ENCODE measurements at regions not wholly inside any gene's neighbourhood (a gene's known extent, or its start where the extent isn't known, plus 50 kb on each side); places are given as distances from the start of the nearest gene placed in this dataset.

DNA sequence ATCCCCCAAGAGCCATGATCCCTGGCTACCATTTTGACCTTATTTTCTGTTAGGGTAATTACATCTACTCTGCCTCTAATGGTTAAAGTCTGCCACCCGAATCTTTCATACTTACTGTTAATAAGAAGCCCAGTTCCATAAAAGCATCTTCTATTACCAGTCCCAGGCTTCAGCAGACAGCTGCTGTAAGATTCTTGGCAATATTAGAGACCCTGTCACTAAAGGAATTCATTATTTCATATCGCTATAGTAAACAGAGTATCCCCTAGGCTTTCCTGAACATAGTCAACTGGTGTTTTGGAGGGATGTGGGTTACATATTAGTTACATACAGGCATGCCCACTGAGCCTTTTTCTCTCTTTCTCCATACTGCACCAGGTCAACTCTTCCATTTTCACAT, 608.7 kb upstream of the SEMA6A start:
- Histone ChIP-seq H3K4me3 (no peak overlapping the region), H3K27ac (replicated peaks) (no peak overlapping the region), H3K27me3 (ENCODE audit: low read depth) (no peaks in the 10 kb centered on the region), H3K4me1 (no peaks in the 10 kb centered on the region), H3K9me3 (replicated peaks) (no peaks in the 10 kb centered on the region), H3K36me3 (no peaks in the 10 kb centered on the region)
- intact Hi-C loops (cut with micrococcal nuclease) = no loop called here
- no peak for DNase-seq
- TF ChIP-seq, protein P1, sequence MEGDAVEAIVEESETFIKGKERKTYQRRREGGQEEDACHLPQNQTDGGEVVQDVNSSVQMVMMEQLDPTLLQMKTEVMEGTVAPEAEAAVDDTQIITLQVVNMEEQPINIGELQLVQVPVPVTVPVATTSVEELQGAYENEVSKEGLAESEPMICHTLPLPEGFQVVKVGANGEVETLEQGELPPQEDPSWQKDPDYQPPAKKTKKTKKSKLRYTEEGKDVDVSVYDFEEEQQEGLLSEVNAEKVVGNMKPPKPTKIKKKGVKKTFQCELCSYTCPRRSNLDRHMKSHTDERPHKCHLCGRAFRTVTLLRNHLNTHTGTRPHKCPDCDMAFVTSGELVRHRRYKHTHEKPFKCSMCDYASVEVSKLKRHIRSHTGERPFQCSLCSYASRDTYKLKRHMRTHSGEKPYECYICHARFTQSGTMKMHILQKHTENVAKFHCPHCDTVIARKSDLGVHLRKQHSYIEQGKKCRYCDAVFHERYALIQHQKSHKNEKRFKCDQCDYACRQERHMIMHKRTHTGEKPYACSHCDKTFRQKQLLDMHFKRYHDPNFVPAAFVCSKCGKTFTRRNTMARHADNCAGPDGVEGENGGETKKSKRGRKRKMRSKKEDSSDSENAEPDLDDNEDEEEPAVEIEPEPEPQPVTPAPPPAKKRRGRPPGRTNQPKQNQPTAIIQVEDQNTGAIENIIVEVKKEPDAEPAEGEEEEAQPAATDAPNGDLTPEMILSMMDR (IDR thresholded peaks at IDR 0.05; ENCODE audit: borderline replicate concordance) = no peak

DNA sequence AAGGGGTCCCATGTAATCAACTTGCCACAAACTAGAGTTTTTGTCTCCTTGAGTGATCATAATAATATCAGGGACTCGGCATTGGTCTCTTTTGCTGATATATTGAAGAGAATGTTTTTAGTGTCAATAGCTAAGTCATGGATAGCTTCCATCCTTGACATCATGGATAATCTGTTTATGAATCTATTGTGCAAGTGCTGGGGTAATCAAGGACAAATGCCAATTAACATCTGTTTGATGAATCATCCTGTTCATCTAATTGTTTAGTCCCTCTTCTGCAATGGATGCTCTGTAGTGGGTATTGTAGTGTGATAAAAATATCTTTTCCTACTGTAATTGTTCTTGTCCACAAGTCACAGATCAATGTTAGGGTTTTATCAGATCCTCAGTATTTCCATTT, 607.5 kb upstream of the SEMA6A start:
- Histone ChIP-seq H3K9me3 (replicated peaks) (no peaks in the 10 kb centered on the region), H3K4me1 (no peaks in the 10 kb centered on the region), H3K4me3 (no peak overlapping the region), H3K27me3 (ENCODE audit: low read depth) (no peaks in the 10 kb centered on the region), H3K36me3 (no peaks in the 10 kb centered on the region), H3K27ac (replicated peaks) (no peak overlapping the region)
- TF ChIP-seq, protein P1 (IDR thresholded peaks at IDR 0.05; ENCODE audit: borderline replicate concordance) = no peak
- intact Hi-C loops (cut with micrococcal nuclease) = no loop called here
- DNase-seq = no peak

DNA sequence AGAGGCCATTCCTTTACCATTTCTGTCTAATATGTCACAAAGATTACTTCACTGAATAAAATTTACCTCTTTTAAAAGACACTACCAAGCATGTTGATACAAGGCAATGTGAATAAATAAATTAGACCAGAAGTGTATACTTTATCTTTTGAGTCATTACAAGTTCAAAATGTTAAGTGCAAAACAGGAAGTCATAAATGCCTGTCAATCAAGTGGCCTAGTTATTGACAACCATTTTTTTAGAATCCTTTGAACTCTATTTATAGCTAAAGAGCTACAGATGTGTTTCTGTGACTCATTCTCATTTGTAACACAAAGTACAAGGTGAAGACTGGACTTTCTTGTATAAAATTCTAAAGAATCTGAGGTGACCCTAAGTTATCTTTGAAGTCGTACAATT, 602.7 kb upstream of the SEMA6A start:
- Histone ChIP-seq H3K27ac (replicated peaks) (no peak overlapping the region), H3K4me1 (no peaks in the 10 kb centered on the region), H3K4me3 (no peak overlapping the region), H3K36me3 (no peaks in the 10 kb centered on the region), H3K9me3 (replicated peaks) (no peaks in the 10 kb centered on the region), H3K27me3 (ENCODE audit: low read depth) (no peaks in the 10 kb centered on the region)
- TF ChIP-seq, protein P1 (IDR thresholded peaks at IDR 0.05; ENCODE audit: borderline replicate concordance) = no peak
- DNase-seq = no peak
- intact Hi-C loops (cut with micrococcal nuclease) = no loop called here

DNA sequence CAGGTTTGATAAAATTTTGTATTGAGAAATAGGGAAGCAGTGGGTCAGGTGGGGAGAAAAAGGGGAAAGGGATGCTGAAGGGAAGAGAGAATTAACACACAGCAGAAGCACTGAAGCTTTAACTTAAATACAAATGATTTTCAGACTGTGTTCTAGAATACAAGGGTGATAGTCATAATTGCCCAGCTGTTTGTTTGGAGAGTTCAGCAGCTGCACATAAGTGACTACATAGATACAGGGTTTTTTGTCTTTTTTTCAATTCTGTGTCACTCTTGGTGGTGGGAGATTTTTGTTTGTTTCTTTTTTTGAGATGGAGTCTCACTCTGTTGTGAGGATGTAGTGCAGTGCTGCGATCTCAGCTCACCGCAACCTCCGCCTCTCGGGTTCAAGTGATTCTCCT, 590.4 kb upstream of the SEMA6A start:
- intact Hi-C loops (cut with micrococcal nuclease) = no loop called here
- H3K36me3 ChIP-seq = no peaks in the 10 kb centered on the region
- no peaks in the 10 kb centered on the region for H3K27me3 ChIP-seq (ENCODE audit: low read depth)
- TF ChIP-seq, protein P1 (IDR thresholded peaks at IDR 0.05; ENCODE audit: borderline replicate concordance) = no peak
- H3K27ac ChIP-seq (replicated peaks) = no peak overlapping the region
- DNase-seq = no peak
- no peak overlapping the region for H3K4me3 ChIP-seq
- H3K4me1 ChIP-seq = no peaks in the 10 kb centered on the region
- no peaks in the 10 kb centered on the region for H3K9me3 ChIP-seq (replicated peaks)

DNA sequence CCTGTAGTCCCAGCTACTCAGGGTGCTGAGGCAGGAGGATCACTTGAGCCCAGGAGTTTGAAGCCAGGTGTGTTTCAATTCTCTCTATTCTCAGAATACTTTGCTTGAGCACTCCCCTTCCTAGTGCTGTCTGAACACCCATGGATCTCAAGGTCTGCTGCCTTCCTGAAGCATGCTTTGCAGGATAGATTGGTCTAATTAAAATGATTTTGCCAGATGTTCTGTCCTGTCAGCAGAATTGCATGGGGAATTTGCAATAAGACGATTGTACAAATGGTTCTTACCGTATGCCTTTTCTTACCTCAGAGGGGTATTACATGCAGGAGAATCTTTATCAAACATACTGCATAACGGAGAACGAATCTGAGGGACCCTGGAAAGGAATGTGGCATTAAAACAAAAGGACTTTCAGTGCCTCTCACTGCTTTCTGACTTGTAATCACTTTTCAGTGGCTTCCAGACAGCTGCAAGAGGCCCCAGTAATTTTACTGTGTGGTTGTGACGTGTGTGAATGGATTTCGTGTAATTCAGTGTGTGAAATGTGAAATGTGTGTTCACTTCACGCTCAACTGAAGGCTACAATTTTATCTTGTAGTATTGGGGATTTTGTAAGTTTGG, 587.2 kb upstream of the SEMA6A start:
- Histone ChIP-seq H3K27me3 (ENCODE audit: low read depth) (no peaks in the 10 kb centered on the region), H3K4me1 (no peaks in the 10 kb centered on the region), H3K4me3 (no peak overlapping the region), H3K9me3 (replicated peaks) (no peaks in the 10 kb centered on the region), H3K27ac (replicated peaks) (no peak overlapping the region), H3K36me3 (no peaks in the 10 kb centered on the region)
- TF ChIP-seq, protein P1 (IDR thresholded peaks at IDR 0.05; ENCODE audit: borderline replicate concordance) = no peak
- intact Hi-C loops (cut with micrococcal nuclease) = no loop called here
- no peak for DNase-seq

Data from left ventricle myocardium inferior (tissue), 1 donor.